ENCODE measurements at regions not wholly inside any gene's neighbourhood (a gene's known extent, or its start where the extent isn't known, plus 50 kb on each side); places are given as distances from the start of the nearest gene placed in this dataset.
"Not testable (repeated sequence)": the region's sequence is repeated elsewhere in the genome, so short reads cannot be mapped to it uniquely, and the experiment has no call there.

DNA sequence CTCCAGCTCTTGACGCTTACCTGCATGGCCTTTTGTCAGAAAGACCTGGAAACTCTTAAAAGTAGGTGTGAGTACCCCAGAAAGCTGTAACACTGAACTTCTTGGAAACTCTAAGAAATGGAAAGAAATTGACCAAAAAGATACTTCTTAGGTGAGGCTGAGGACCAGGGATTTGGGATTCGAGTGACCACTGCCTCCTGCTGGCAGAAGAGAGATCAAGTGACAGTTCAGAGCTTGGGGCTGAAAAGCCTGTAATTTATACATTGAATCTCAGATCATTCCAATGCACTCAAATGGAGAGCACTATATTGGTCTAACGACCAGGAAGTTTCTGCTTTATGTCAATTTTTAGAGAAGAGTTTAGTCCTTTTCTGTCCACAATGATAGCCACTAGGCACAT, 204.6 kb downstream of the PDGFRA start:
- peak; percentile 48 for TF ChIP-seq CTCF (IDR thresholded peaks at IDR 0.05; ENCODE audit: low read depth, low read length)
- H3K4me3 ChIP-seq (ENCODE audit: low read depth, low read length), result no peak overlapping the region

- TF ChIP-seq CTCF (IDR thresholded peaks at IDR 0.05; ENCODE audit: low read depth, low read length), result no peak
- H3K4me3 ChIP-seq (ENCODE audit: low read depth, low read length), result no peak overlapping the region
These were observed 210.7 kb downstream of the PDGFRA start for GRCh38 chr4:54439831-54440243.

- H3K4me3 ChIP-seq (ENCODE audit: low read depth, low read length), result no peak overlapping the region
- peak; percentile 40 for TF ChIP-seq CTCF (IDR thresholded peaks at IDR 0.05; ENCODE audit: low read depth, low read length)
These were observed 211.5 kb downstream of the PDGFRA start for GRCh38 chr4:54440394-54441136.

GRCh38 chr4:54445866-54446265, 211.9 kb upstream of the KIT start:
- H3K4me3 ChIP-seq (ENCODE audit: low read depth, low read length), result no peak overlapping the region
- no peak for TF ChIP-seq CTCF (IDR thresholded peaks at IDR 0.05; ENCODE audit: low read depth, low read length)

GRCh38 chr4:54446581-54446980, 211.2 kb upstream of the KIT start:
- no peak overlapping the region for H3K4me3 ChIP-seq (ENCODE audit: low read depth, low read length)
- TF ChIP-seq CTCF (IDR thresholded peaks at IDR 0.05; ENCODE audit: low read depth, low read length), result no peak

DNA sequence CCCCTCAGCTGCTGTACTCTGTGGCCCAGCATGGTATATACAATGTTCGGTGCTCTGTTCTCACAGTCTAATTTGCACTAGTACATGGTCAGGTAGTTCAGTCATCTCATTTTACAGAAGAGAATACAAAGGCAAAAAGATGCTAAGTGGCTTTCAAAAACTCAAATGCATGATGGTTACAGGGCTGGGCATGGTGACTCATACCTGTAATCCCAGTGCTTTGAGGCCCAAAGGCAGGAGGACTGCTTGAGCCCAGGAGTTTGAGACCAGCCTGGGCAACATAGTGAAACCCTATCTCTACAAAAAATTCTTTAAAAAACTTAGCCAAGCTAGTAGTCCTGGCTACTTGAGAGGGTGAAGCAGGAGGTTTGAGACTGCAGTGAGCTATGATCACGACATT, 210.5 kb upstream of the KIT start:
- no peak overlapping the region for H3K4me3 ChIP-seq (ENCODE audit: low read depth, low read length)
- TF ChIP-seq CTCF (IDR thresholded peaks at IDR 0.05; ENCODE audit: low read depth, low read length), result no peak

DNA sequence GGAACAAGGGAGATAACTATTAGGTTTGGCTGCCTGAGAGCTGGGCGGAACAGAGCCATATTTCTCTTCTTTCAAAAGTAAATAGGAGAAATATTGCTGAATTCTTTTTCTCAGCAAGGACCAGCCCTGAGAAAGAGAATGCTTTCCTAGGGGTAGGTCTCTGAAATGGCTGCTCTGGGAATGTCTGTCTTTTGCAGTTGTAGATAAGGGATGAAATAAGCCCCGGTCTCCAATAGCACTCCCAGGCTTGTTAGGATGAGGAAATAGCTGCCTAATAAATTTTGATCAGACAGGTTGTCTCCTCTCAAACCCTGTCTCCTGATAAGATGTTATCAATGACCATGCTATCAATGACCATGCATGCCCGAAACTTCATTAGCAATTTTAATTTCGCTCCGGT, 207.8 kb upstream of the KIT start:
- no peak for TF ChIP-seq CTCF (IDR thresholded peaks at IDR 0.05; ENCODE audit: low read depth, low read length)
- H3K4me3 ChIP-seq (ENCODE audit: low read depth, low read length), result no peak overlapping the region

- not testable (repeated sequence) for H3K4me3 ChIP-seq (ENCODE audit: low read depth, low read length)
These were observed 190.8 kb upstream of the KIT start for GRCh38 chr4:54466960-54467359.

Data from WI38 (cell line).